ENCODE measurements at regions not wholly inside any gene's neighbourhood (a gene's known extent, or its start where the extent isn't known, plus 50 kb on each side); places are given as distances from the start of the nearest gene placed in this dataset.

- Histone ChIP-seq H3K9me3 (no peaks in the 10 kb centered on the region), H3K27me3 (replicated peaks; ENCODE audit: control insufficient read depth, insufficient read depth, low read length) (no peaks in the 10 kb centered on the region), H3K4me3 (ENCODE audit: low read depth, low read length) (no peak overlapping the region), H3K4me1 (no peaks in the 10 kb centered on the region), H3K36me3 (ENCODE audit: control insufficient read depth, insufficient read depth, low read length) (no peaks in the 10 kb centered on the region)
- H3K4me3 Mint-ChIP-seq (ENCODE audit: unreplicated experiment) = no peak overlapping the region
- H3K27ac Mint-ChIP-seq (ENCODE audit: unreplicated experiment) = no peak overlapping the region
- intact Hi-C loops (cut with micrococcal nuclease; ENCODE audit: unreplicated experiment) = no loop called here
- POLR2A ChIA-PET = no interaction called here
- no peak for DNase-seq
- no peak for TF ChIP-seq CTCF (IDR thresholded peaks at IDR 0.05; ENCODE audit: insufficient read depth in 1 of 2, low read depth in 1 of 2, low read length in 1 of 2, severe bottlenecking in 1 of 2, unreplicated experiment in 1 of 2)
- no peaks in the 10 kb centered on the region for H3K27me3 Mint-ChIP-seq (ENCODE audit: insufficient read depth, unreplicated experiment)
- no peaks in the 10 kb centered on the region for H3K9me3 Mint-ChIP-seq (ENCODE audit: unreplicated experiment)
- BruUV-seq (replicated peaks) = no TSS peak
- H3K4me1 Mint-ChIP-seq (ENCODE audit: low read depth, unreplicated experiment) = no peaks in the 10 kb centered on the region
- H3K36me3 Mint-ChIP-seq (ENCODE audit: insufficient read depth, unreplicated experiment) = no peaks in the 10 kb centered on the region
- CTCF ChIA-PET = no interaction called here
Measured at GRCh38 chr1:73862355-73862754, 335.6 kb downstream of the LRRIQ3 start.

GRCh38 chr1:73860421-73860950, 337.5 kb downstream of the LRRIQ3 start:
- Histone ChIP-seq H3K4me1 (no peaks in the 10 kb centered on the region), H3K36me3 (ENCODE audit: control insufficient read depth, insufficient read depth, low read length) (no peaks in the 10 kb centered on the region), H3K27me3 (replicated peaks; ENCODE audit: control insufficient read depth, insufficient read depth, low read length) (no peaks in the 10 kb centered on the region), H3K4me3 (ENCODE audit: low read depth, low read length) (no peak overlapping the region), H3K9me3 (no peaks in the 10 kb centered on the region)
- BruUV-seq (replicated peaks) = no TSS peak
- Mint-ChIP-seq H3K27ac (ENCODE audit: unreplicated experiment) (no peak overlapping the region), H3K4me1 (ENCODE audit: low read depth, unreplicated experiment) (no peaks in the 10 kb centered on the region), H3K27me3 (ENCODE audit: insufficient read depth, unreplicated experiment) (peaks cover 2% of the 10 kb centered on the region), H3K36me3 (ENCODE audit: insufficient read depth, unreplicated experiment) (no peaks in the 10 kb centered on the region), H3K4me3 (ENCODE audit: unreplicated experiment) (no peak overlapping the region), H3K9me3 (ENCODE audit: unreplicated experiment) (no peaks in the 10 kb centered on the region)
- CTCF ChIA-PET = no interaction called here
- POLR2A ChIA-PET = no interaction called here
- no peak for TF ChIP-seq CTCF (IDR thresholded peaks at IDR 0.05; ENCODE audit: insufficient read depth in 1 of 2, low read depth in 1 of 2, low read length in 1 of 2, severe bottlenecking in 1 of 2, unreplicated experiment in 1 of 2)
- DNase-seq = no peak
- intact Hi-C loops (cut with micrococcal nuclease; ENCODE audit: unreplicated experiment) = no loop called here

GRCh38 chr1:73859227-73859626, 338.7 kb downstream of the LRRIQ3 start:
- Mint-ChIP-seq H3K4me3 (ENCODE audit: unreplicated experiment) (no peak overlapping the region), H3K27me3 (ENCODE audit: insufficient read depth, unreplicated experiment) (peaks cover 2% of the 10 kb centered on the region), H3K4me1 (ENCODE audit: low read depth, unreplicated experiment) (no peaks in the 10 kb centered on the region), H3K9me3 (ENCODE audit: unreplicated experiment) (no peaks in the 10 kb centered on the region), H3K36me3 (ENCODE audit: insufficient read depth, unreplicated experiment) (no peaks in the 10 kb centered on the region), H3K27ac (ENCODE audit: unreplicated experiment) (no peak overlapping the region)
- Histone ChIP-seq H3K9me3 (no peaks in the 10 kb centered on the region), H3K27me3 (replicated peaks; ENCODE audit: control insufficient read depth, insufficient read depth, low read length) (no peaks in the 10 kb centered on the region), H3K36me3 (ENCODE audit: control insufficient read depth, insufficient read depth, low read length) (no peaks in the 10 kb centered on the region), H3K4me3 (ENCODE audit: low read depth, low read length) (no peak overlapping the region), H3K4me1 (no peaks in the 10 kb centered on the region)
- no peak for DNase-seq
- CTCF ChIA-PET = no interaction called here
- intact Hi-C loops (cut with micrococcal nuclease; ENCODE audit: unreplicated experiment) = no loop called here
- no peak for TF ChIP-seq CTCF (IDR thresholded peaks at IDR 0.05; ENCODE audit: insufficient read depth in 1 of 2, low read depth in 1 of 2, low read length in 1 of 2, severe bottlenecking in 1 of 2, unreplicated experiment in 1 of 2)
- POLR2A ChIA-PET = no interaction called here
- no TSS peak for BruUV-seq (replicated peaks)
